ENCODE measurements at regions not wholly inside any gene's neighbourhood (a gene's known extent, or its start where the extent isn't known, plus 50 kb on each side); places are given as distances from the start of the nearest gene placed in this dataset.

- no peaks in the 10 kb centered on the region for H3K36me3 ChIP-seq
- DNase-seq: no peak
- intact Hi-C loops (cut with DNase I): no loop called here
- no peaks in the 10 kb centered on the region for H3K27me3 ChIP-seq
- H3K4me3 ChIP-seq (replicated peaks in 1 of 3): no peak overlapping the region
- H3K4me1 ChIP-seq: no peaks in the 10 kb centered on the region
- WGBS, 2 donors: 65 to 89% methylated on average over 1 of the region's 1 CpG
- no peak for TF ChIP-seq CTCF (IDR thresholded peaks at IDR 0.05)
- TF ChIP-seq POLR2A (IDR thresholded peaks at IDR 0.05): no peak
- H3K9me3 ChIP-seq: no peaks in the 10 kb centered on the region
- H3K27ac ChIP-seq: no peak overlapping the region
These were observed 287.3 kb upstream of the MME start for GRCh38 chr3:154792828-154793227.

- Histone ChIP-seq H3K27me3 (no peaks in the 10 kb centered on the region), H3K4me1 (no peaks in the 10 kb centered on the region), H3K27ac (no peak overlapping the region), H3K36me3 (no peaks in the 10 kb centered on the region), H3K9me3 (no peaks in the 10 kb centered on the region), H3K4me3 (replicated peaks in 1 of 3) (no peak overlapping the region)
- no peak for DNase-seq
- intact Hi-C loops (cut with DNase I): no loop called here
- TF ChIP-seq POLR2A (IDR thresholded peaks at IDR 0.05) (no peak), CTCF (IDR thresholded peaks at IDR 0.05) (no peak)
These were observed 288.5 kb upstream of the MME start for GRCh38 chr3:154791611-154792010.

- Histone ChIP-seq H3K9me3 (no peaks in the 10 kb centered on the region), H3K36me3 (no peaks in the 10 kb centered on the region), H3K4me1 (no peaks in the 10 kb centered on the region), H3K27ac (no peak overlapping the region), H3K4me3 (replicated peaks in 1 of 3) (no peak overlapping the region), H3K27me3 (no peaks in the 10 kb centered on the region)
- no peak for TF ChIP-seq CTCF (IDR thresholded peaks at IDR 0.05)
- no peak for TF ChIP-seq POLR2A (IDR thresholded peaks at IDR 0.05)
- WGBS, 2 donors: 79% methylated on average over 1 of the region's 1 CpG
- no peak for DNase-seq
- intact Hi-C loops (cut with DNase I): no loop called here
These were observed 293.4 kb upstream of the MME start for GRCh38 chr3:154786724-154787123.

- H3K4me1 ChIP-seq: no peaks in the 10 kb centered on the region
- no peaks in the 10 kb centered on the region for H3K36me3 ChIP-seq
- WGBS, 2 donors: 56 to 66% methylated on average over 4 of the region's 4 CpGs
- H3K27me3 ChIP-seq: no peaks in the 10 kb centered on the region
- H3K9me3 ChIP-seq: no peaks in the 10 kb centered on the region
- intact Hi-C loops (cut with DNase I): no loop called here
- no peak overlapping the region for H3K27ac ChIP-seq
- no peak for DNase-seq
- TF ChIP-seq CTCF (IDR thresholded peaks at IDR 0.05) (no peak), POLR2A (IDR thresholded peaks at IDR 0.05) (no peak)
- H3K4me3 ChIP-seq (replicated peaks in 1 of 3): no peak overlapping the region
These were observed 296.6 kb upstream of the MME start for GRCh38 chr3:154783521-154783931.

GRCh38 chr3:154783061-154783460 lies 297.1 kb upstream of the MME start:
- Histone ChIP-seq H3K9me3 (no peaks in the 10 kb centered on the region), H3K36me3 (no peaks in the 10 kb centered on the region), H3K27me3 (no peaks in the 10 kb centered on the region), H3K4me3 (replicated peaks in 1 of 3) (no peak overlapping the region), H3K27ac (no peak overlapping the region), H3K4me1 (no peaks in the 10 kb centered on the region)
- intact Hi-C loops (cut with DNase I): no loop called here
- 71 to 84% methylated on average over 3 of the region's 3 CpGs for WGBS, 2 donors
- DNase-seq: no peak
- TF ChIP-seq CTCF (IDR thresholded peaks at IDR 0.05): no peak
- TF ChIP-seq POLR2A (IDR thresholded peaks at IDR 0.05): no peak

Data from thyroid gland (tissue), 4 donors.